ENCODE measurements at regions not wholly inside any gene's neighbourhood (a gene's known extent, or its start where the extent isn't known, plus 50 kb on each side); places are given as distances from the start of the nearest gene placed in this dataset.

GRCh38 chr21:14603202-14603601 lies 57.1 kb upstream of the SAMSN1 start:
- no peak for DNase-seq

GRCh38 chr21:14602382-14602958 lies 56.4 kb upstream of the SAMSN1 start:
- DNase-seq, result no peak

GRCh38 chr21:14600569-14601297 lies 54.6 kb upstream of the SAMSN1 start:
- DNase-seq, result no peak

GRCh38 chr21:14598065-14598464 lies 52.0 kb upstream of the SAMSN1 start:
- no peak for DNase-seq
